ENCODE measurements at regions not wholly inside any gene's neighbourhood (a gene's known extent, or its start where the extent isn't known, plus 50 kb on each side); places are given as distances from the start of the nearest gene placed in this dataset.

DNA sequence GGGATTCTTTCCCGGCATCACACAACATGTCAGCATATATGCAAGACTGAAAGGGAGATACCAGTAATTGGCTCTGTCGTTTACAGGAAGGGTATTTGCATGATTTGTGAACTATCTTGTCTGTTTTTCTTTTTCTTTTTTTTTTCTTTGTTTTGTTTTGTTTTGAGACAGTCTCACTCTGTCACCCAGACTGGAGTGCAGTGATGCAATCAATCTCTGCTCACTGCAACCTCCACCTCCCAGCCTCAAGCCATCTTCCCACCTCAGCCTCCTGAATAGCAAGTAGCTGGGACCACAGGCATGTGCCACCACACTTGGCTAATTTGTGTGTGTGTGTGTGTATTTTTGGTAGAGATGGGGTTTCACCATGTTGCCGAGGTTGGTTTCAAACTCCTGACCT, 262.7 kb upstream of the F9 start:
- ATAC-seq (no peak), DNase-seq (no peak)
- no TSS peak for BruUV-seq (replicated peaks)
- H4K20me1 ChIP-seq (ENCODE audit: low read length): no peaks in the 10 kb centered on the region
- no peak overlapping the region for H3K9ac ChIP-seq (ENCODE audit: low read length)
- ChIA-PET POLR2A (ENCODE audit: unreplicated experiment) (no interaction called here), CTCF (no interaction called here)
- no peaks in the 10 kb centered on the region for H3K9me3 ChIP-seq (ENCODE audit: low read length)
- no peaks in the 10 kb centered on the region for H3K4me1 ChIP-seq (ENCODE audit: insufficient read depth, low read length)
- no peaks in the 10 kb centered on the region for H3F3A ChIP-seq (ENCODE audit: low read length, unreplicated experiment)
- no peak overlapping the region for H3K4me3 ChIP-seq (ENCODE audit: low read length)
- intact Hi-C loops (cut with micrococcal nuclease): no loop called here
- TF ChIP-seq EZH2 (IDR thresholded peaks at IDR 0.05; ENCODE audit: low read length, unreplicated experiment) (no peak), EZH2phosphoT487 (IDR thresholded peaks at IDR 0.05; ENCODE audit: borderline replicate concordance, low read length) (no peak), CTCF (conservative IDR thresholded peaks at IDR 0.05; ENCODE audit: low read depth, low read length) (no peak)
- H3K79me2 ChIP-seq (ENCODE audit: low read length): no peaks in the 10 kb centered on the region
- H3K4me2 ChIP-seq (ENCODE audit: low read length): no peak overlapping the region
- no peak overlapping the region for H2AFZ ChIP-seq (ENCODE audit: low read length)
- no peaks in the 10 kb centered on the region for H3K27me3 ChIP-seq (ENCODE audit: low read length)
- H3K27ac ChIP-seq (ENCODE audit: low read length): no peak overlapping the region
- no peaks in the 10 kb centered on the region for H3K36me3 ChIP-seq (ENCODE audit: low read depth, low read length)
- no peaks in the 10 kb centered on the region for H3K9me2 ChIP-seq (replicated peaks; ENCODE audit: low read length)

GRCh38 chrX:139246295-139246694, 284.2 kb upstream of the F9 start:
- no TSS peak for BruUV-seq (replicated peaks)
- ChIA-PET POLR2A (ENCODE audit: unreplicated experiment) (no interaction called here), CTCF (no interaction called here)
- no peak overlapping the region for H2AFZ ChIP-seq (ENCODE audit: low read length)
- H3K4me3 ChIP-seq (ENCODE audit: low read length): no peak overlapping the region
- no peak for ATAC-seq
- no peaks in the 10 kb centered on the region for H3K4me1 ChIP-seq (ENCODE audit: insufficient read depth, low read length)
- H3K79me2 ChIP-seq (ENCODE audit: low read length): no peaks in the 10 kb centered on the region
- no peak overlapping the region for H3K9ac ChIP-seq (ENCODE audit: low read length)
- no peaks in the 10 kb centered on the region for H3K27me3 ChIP-seq (ENCODE audit: low read length)
- no peak for TF ChIP-seq EZH2phosphoT487 (IDR thresholded peaks at IDR 0.05; ENCODE audit: borderline replicate concordance, low read length)
- TF ChIP-seq EZH2 (IDR thresholded peaks at IDR 0.05; ENCODE audit: low read length, unreplicated experiment): no peak
- no peak for TF ChIP-seq CTCF (conservative IDR thresholded peaks at IDR 0.05; ENCODE audit: low read depth, low read length)
- H3K36me3 ChIP-seq (ENCODE audit: low read depth, low read length): no peaks in the 10 kb centered on the region
- H3K9me3 ChIP-seq (ENCODE audit: low read length): no peaks in the 10 kb centered on the region
- no peak overlapping the region for H3K4me2 ChIP-seq (ENCODE audit: low read length)
- no peaks in the 10 kb centered on the region for H3F3A ChIP-seq (ENCODE audit: low read length, unreplicated experiment)
- H3K27ac ChIP-seq (ENCODE audit: low read length): no peak overlapping the region
- no peaks in the 10 kb centered on the region for H4K20me1 ChIP-seq (ENCODE audit: low read length)
- DNase-seq: peak; percentile 40
- no peaks in the 10 kb centered on the region for H3K9me2 ChIP-seq (replicated peaks; ENCODE audit: low read length)
- intact Hi-C loops (cut with micrococcal nuclease): no loop called here

DNA sequence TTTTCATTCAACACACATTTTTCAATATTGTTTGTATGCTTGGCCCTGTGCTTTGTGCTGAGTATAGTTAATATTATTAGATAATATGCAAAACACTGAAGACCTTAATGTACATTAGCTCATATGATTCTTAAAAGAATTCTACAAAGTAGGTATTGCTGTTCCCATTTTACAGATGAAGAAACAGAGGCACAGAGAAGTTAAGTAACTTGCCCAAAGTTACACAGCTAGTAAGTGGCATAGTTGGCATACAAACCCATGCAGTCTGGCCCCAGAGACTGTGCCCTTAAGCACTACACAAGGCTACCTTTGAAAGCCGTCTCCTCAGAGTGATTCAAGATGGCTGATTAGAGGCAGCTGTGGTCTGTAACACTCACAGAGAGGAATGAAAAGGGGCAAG, 293.4 kb upstream of the F9 start:
- Histone ChIP-seq H3F3A (ENCODE audit: low read length, unreplicated experiment) (no peaks in the 10 kb centered on the region), H3K9me2 (replicated peaks; ENCODE audit: low read length) (no peaks in the 10 kb centered on the region), H4K20me1 (ENCODE audit: low read length) (no peaks in the 10 kb centered on the region), H3K4me3 (ENCODE audit: low read length) (no peak overlapping the region), H3K79me2 (ENCODE audit: low read length) (no peaks in the 10 kb centered on the region), H3K27ac (ENCODE audit: low read length) (no peak overlapping the region), H3K9me3 (ENCODE audit: low read length) (no peaks in the 10 kb centered on the region), H3K27me3 (ENCODE audit: low read length) (no peaks in the 10 kb centered on the region), H3K4me1 (ENCODE audit: insufficient read depth, low read length) (no peaks in the 10 kb centered on the region), H2AFZ (ENCODE audit: low read length) (no peak overlapping the region), H3K4me2 (ENCODE audit: low read length) (no peak overlapping the region), H3K9ac (ENCODE audit: low read length) (no peak overlapping the region), H3K36me3 (ENCODE audit: low read depth, low read length) (no peaks in the 10 kb centered on the region)
- ChIA-PET CTCF (no interaction called here), POLR2A (ENCODE audit: unreplicated experiment) (no interaction called here)
- TF ChIP-seq CTCF (conservative IDR thresholded peaks at IDR 0.05; ENCODE audit: low read depth, low read length) (no peak), EZH2phosphoT487 (IDR thresholded peaks at IDR 0.05; ENCODE audit: borderline replicate concordance, low read length) (no peak), EZH2 (IDR thresholded peaks at IDR 0.05; ENCODE audit: low read length, unreplicated experiment) (no peak)
- no peak for DNase-seq
- intact Hi-C loops (cut with micrococcal nuclease): no loop called here
- ATAC-seq: no peak
- no TSS peak for BruUV-seq (replicated peaks)
